Urothelium cell line (cell line): ENCODE measurements at regions not wholly inside any gene's neighbourhood (a gene's known extent, or its start where the extent isn't known, plus 50 kb on each side); places are given as distances from the start of the nearest gene placed in this dataset.
"Not testable (repeated sequence)": the region's sequence is repeated elsewhere in the genome, so short reads cannot be mapped to it uniquely, and the experiment has no call there.

ENCODE experiments used
- DNase-seq: peaks from one replicate; pipeline ENCODE4 v3.0.0; 2011; ENCODE audit warnings: low spot score, mixed read lengths
- FAIRE-seq: peaks from 2 replicates; lab custom pipeline; 2011; peaks lifted over from hg19 to GRCh38; lab: Jason Lieb, UNC

GRCh38 chr6:112947507-112947906 lies 600.4 kb downstream of the RFPL4B start:
- FAIRE-seq: no peak
- no peak for DNase-seq

- FAIRE-seq (no peak), DNase-seq (no peak)
Measured at GRCh38 chr6:112951829-112952228, 604.7 kb downstream of the RFPL4B start.

- not testable (repeated sequence) for DNase-seq, FAIRE-seq
Measured at GRCh38 chr6:112955743-112956142, 608.6 kb downstream of the RFPL4B start.

DNA sequence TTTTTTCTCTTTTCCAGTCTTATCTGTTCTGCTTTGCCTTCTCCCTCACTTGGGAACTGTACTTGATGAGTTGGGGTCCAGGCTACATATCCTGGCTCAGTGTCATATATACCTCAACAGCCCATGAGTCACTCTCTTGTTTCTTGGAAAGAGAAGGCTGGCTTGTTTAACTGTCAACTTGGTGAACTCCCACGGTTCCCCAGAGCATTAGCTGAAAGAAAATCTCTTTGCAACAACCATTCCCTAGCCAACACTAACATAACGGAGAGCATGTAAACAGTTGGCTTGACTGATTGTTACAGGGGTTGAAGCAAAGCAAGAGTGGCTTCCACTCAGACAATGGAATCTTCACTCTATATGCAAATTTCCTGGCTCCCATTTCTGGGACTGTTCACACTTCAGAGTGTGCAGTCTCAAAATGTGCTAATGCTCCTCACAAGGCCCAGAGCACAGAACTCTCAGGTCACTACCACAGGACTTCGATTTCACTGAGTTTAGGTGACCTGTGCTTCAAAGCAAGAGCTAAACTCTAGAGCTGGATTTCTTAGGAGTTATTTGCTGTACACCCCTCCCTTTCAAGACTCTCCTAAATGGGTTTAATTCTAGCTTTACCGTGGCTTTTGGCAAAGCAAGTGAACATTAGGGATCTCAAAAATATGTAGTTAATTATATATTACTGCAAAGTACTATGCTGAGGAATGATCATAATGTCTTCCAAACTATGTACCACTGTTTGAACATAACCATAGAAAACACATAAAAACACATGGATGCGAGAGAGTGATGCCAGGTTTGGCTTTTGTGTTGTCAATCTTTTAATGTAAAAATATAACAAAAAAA lies 609.8 kb downstream of the RFPL4B start:
- FAIRE-seq (no peak), DNase-seq (peak; percentile 3)

DNA sequence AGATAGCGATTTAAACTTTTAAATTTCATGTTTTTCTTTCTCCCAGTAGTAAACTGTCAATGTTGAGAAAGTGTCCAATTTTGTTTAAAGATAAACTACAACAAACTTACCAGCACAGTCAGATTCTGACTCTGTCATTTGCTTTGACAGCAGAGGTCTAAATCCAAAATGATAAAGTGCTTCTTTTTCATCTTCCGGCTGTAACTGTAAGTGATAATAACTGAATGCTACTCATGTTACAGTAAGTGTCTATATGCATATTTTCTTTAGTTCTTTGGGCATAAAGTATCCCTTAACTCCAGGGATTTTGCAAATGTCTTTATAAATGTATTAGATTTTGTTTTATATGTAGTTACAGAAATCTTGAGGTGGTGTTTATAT lies 610.4 kb downstream of the RFPL4B start:
- FAIRE-seq (no peak), DNase-seq (no peak)

GRCh38 chr6:112960130-112960529 lies 613.0 kb downstream of the RFPL4B start:
- not testable (repeated sequence) for FAIRE-seq, DNase-seq

DNA sequence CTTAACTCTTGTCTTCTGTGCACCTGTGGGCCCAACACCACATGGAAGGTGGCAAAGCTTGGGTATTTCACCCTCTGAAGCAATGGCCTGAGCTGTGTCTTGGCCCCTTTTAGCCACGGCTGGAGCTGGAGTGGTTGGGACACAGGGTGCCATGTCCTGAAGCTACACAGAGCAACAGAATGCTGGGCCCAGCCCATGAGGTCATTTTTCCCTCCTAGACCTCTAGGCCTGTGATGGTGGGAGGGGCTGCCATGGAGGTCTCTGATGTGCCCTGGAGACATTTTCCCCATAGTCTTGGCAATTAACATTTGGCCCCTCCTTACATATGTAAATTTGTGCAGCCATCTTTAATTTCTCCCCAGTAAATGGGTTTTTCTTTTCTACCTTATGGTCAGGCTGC lies 620.8 kb downstream of the RFPL4B start:
- FAIRE-seq: no peak
- no peak for DNase-seq

- no peak for DNase-seq
- FAIRE-seq: no peak
Measured at GRCh38 chr6:112971651-112972050, 624.5 kb downstream of the RFPL4B start.

DNA sequence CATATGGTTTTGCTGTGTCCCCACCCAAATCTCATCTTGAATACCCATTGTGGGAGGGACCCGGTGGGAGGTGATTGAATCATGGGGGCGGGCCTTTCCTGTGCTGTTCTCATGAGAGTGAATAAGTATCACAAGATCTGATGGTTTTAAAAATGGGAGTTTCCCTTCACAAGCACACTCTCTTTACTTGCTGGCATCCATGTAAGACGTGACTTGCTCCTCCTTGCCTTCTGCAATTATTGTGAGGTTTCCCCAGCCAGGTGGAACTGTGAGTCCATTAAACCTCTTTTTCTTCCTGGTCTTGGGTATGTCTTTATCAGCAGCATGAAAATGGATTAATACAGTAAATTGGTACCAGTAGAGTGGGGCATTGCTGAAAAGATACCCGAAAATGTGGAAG lies 627.8 kb downstream of the RFPL4B start:
- not testable (repeated sequence) for FAIRE-seq, DNase-seq

- FAIRE-seq, DNase-seq: not testable (repeated sequence)
Measured at GRCh38 chr6:112976579-112976978, 629.4 kb downstream of the RFPL4B start.

DNA sequence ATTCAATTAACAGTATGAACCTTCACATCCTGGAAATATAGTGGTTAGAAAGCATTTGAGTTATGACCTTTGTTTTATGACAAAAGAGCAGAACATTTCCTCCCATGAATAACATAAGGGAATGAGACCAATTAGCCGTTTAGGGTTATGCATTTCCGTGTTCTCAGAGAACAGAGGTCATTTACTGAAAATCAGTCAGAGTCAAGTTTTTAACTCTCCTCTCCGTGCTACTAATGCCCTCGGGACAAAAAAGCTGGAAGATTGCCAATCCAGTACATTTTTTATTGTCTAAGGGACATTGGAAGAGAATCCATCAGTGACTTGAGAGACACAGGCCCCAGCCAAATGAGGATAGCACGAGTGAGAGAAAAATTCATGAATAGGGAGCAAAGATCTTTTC lies 632.7 kb downstream of the RFPL4B start:
- DNase-seq (no peak), FAIRE-seq (no peak)

GRCh38 chr6:112980676-112981075 lies 633.5 kb downstream of the RFPL4B start:
- no peak for DNase-seq
- FAIRE-seq: no peak

DNA sequence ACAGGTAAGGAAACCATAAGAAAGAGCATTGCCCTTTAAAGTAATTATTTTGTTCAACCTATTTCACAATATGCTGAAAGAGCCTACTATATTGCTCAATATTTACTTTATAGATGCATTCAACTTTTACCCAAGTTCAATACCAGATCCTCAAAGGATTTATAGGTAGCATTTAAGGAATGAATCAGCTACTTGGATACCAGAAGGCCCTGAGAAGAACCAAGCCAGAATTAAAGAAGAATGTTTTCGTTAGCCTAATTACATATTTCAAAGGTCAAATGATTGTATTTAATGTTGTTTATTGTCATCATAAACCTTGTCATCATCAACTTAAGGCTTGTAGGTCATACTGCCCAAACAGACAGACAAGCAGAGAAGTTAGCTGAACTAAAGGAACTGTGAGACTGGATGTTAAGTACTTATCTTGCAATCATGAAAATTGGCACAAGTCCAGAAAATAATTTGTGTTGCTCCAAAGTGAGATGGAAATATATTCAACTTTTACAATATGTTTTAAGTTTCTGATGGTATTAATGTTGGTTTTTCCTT lies 636.7 kb downstream of the RFPL4B start:
- DNase-seq: no peak

DNA sequence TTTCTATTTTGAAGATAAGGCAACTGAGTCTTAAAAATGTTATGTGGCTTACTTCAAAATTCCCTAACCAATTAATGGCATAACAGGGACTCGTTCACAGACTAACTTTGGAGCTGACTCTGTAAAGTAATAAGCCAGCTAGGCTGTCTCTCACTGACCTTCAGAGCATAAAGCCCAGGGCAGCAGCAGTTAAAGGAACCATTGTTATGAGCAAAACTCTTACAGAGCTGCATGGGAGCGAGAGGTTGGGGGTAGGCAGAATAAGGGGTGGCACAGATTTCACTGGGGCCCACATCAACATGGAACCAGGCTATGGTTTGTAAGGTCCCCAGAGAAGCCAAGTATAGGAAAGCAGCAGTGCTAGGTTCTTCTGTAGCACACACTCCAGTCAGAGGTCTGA lies 637.8 kb downstream of the RFPL4B start:
- no peak for DNase-seq
- FAIRE-seq: no peak

More for the DNA sequence above, 636.7 kb downstream of the RFPL4B start:
- FAIRE-seq: no peak

GRCh38 chr6:112986321-112986720 lies 639.2 kb downstream of the RFPL4B start:
- FAIRE-seq (no peak), DNase-seq (no peak)

DNA sequence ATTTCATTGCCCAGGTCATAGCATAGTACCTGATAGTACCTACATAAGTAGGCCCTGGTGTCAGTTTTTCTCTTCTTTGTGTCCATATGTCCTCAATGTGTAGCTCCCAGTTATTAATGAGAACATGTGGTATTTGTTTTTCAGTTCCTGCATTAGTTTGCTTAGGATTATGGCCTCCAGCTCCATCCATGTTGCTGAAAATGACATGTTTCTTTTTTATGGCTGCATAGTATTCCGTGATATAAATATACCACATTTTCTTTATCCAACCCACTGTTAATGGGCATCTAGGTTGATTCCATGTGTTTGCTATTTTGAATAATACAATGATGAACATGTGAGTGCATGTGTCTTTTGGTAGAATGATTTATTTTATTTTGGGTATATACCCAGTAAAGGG lies 641.6 kb downstream of the RFPL4B start:
- no peak for FAIRE-seq

DNA sequence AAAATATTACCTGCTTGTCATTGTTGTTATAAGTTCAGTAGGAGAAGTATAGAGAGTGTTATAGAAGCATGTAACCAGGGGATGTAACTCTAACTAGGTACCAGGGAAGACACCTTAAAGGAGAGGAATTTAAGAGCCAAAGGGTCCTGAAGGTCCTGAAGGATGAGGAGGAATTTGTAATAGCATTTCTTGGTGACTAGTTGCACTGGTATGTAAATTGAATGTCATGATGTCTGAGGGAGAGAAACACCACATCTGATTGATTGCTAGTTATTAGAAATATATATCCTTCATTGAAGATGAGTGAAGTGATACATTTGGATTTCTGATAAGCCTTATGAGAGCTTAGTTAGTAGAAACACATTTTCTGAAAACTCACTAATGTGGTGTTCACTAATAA lies 643.8 kb downstream of the RFPL4B start:
- DNase-seq (no peak), FAIRE-seq (no peak)

More for the DNA sequence above, 641.6 kb downstream of the RFPL4B start:
- no peak for DNase-seq

GRCh38 chr6:112991912-112992311 lies 644.8 kb downstream of the RFPL4B start:
- FAIRE-seq (no peak), DNase-seq (no peak)

DNA sequence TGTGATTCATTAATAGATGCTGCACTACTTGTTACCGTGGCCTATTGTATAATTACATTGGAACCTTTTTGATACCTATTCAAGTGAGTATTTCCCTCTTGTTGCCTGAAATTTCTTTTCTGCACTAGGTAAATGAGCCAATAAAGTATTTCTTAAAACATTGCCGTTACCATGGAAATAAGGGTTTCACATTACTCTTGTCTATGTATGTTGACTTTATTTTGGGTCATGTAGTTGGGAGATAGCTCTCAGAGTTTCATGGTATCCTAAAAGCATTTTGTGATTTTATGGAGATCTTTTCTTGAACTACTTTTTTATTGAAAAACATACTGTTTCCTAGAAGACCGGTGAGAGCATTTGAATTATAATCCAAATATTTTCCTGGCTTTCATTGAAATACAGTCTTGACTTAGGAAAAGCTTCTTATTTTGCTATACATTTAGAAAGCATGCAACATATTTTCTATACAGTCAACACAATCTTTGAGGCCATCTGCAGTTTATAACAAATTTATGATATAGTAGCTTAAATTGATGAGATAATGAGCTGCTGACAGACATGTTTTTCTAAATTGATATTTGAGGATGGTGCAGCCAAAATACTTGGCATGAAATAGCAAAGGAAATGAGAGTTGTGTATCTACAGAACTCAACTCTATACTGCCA lies 650.4 kb downstream of the RFPL4B start:
- DNase-seq (no peak), FAIRE-seq (no peak)

DNA sequence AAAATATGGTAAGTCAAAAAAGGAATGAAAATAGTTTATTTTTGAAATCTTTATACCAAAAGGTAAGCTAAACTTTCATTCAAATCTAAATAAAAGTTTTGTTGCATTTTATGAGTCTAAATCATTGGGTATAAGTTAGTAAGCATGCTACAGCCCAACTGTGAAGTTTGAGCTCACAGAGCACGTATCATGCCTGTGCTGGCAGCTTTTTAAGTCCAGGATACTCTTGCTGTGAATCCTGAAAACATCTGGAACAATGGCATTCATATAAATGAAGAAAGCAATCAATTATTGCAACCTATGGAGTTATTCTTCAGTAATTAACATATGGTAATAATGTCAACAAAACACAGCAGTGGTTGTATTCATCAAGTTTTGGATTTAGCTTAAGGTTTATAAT lies 656.9 kb downstream of the RFPL4B start:
- DNase-seq (no peak), FAIRE-seq (no peak)

DNA sequence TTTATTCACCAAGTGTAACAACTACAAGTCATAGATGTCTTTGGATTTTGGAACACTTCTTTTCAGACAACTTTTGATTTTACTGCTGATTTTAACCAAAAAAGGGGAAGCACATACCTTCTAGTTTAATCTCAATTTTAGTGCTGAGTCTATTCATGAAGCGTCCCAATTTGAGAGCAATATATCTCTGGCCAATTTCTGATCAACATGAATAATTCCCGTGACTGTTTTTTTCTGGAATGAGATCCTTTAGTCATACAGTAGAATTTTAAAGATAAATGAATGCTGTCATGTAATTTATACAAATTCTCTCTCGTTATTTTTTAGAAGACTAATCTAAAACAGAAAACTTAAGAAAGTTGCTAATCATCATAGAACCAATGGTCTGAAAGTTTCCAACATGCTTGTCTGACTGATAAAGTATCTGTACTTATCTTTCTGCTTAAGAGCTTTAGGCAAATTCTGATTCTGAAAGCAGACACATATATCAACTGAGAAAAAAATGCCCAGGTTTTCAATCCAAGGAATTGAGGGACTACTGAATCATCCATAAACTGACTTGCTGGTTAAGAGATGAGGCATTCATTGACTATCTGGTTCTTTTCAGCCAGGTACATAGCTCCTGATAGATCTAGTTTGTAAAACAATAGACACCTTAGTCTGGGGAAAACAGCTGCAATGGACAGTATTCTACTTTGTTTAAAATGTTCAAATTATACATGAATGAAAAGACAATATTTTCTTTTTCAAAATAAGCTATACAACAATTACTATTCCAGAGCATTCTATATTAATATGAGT lies 657.5 kb downstream of the RFPL4B start:
- FAIRE-seq (no peak), DNase-seq (no peak)
